ENCODE measurements at regions not wholly inside any gene's neighbourhood (a gene's known extent, or its start where the extent isn't known, plus 50 kb on each side); places are given as distances from the start of the nearest gene placed in this dataset.

DNA sequence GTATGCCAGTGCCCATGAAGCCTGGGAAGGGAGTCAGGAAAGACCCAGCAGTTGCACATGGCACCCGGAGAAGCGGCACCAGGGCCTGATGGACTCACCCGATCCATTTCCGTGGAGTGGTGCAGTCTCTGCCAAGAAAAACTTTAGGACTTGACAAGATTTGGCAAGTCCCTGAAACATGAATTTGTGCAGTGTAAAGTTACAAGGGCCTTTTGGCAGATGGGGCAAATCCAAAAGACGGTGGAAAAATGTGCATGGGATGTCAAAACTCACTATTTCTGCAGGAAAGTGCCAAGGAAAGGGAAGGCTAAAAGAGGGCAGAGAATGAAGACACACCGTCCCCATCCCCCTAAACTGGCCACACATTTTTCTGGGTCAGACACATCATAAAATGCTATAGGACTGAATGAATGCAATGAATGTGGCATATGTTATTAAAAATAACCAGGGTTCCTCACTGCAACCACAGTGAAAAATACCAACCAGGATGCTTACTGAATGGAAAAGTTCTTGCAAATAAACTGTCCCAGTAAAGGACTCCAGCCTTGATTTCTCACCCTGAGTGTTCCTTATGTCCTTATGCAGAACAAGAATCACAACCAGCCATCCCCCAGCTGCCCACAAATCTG lies 173.5 kb upstream of the SIX2 start:
- no peaks in the 10 kb centered on the region for H3K36me3 ChIP-seq (replicated peaks; ENCODE audit: insufficient read depth, low read depth)
- no peaks in the 10 kb centered on the region for H3K79me2 ChIP-seq
- no peak for TF ChIP-seq CTCF (IDR thresholded peaks at IDR 0.05; ENCODE audit: poor library complexity)
- TF ChIP-seq EZH2 (IDR thresholded peaks at IDR 0.05; ENCODE audit: borderline replicate concordance) = no peak
- TF ChIP-seq EZH2phosphoT487 (IDR thresholded peaks at IDR 0.05; ENCODE audit: low read depth, severe bottlenecking, unreplicated experiment) = no peak
- H2AFZ ChIP-seq = no peak overlapping the region
- peaks cover 10% of the 10 kb centered on the region for H3K27me3 ChIP-seq
- no peaks in the 10 kb centered on the region for H3K9me3 ChIP-seq (ENCODE audit: low read depth)
- no peak overlapping the region for H3K4me3 ChIP-seq
- no peaks in the 10 kb centered on the region for H4K20me1 ChIP-seq (ENCODE audit: insufficient read depth, poor library complexity, severe bottlenecking)
- 89% methylated on average over 6 of the region's 6 CpGs for WGBS (ENCODE audit: low lambda C conversion rate, missing lambda C conversion rate)
- no peak for DNase-seq (ENCODE audit: low spot score)
- H3K4me2 ChIP-seq = no peak overlapping the region
- no peak overlapping the region for H3K27ac ChIP-seq
- no peaks in the 10 kb centered on the region for H3K9me2 ChIP-seq (replicated peaks; ENCODE audit: insufficient read depth)
- no peaks in the 10 kb centered on the region for H3K4me1 ChIP-seq (ENCODE audit: insufficient read depth)

GRCh38 chr2:45180779-45181178 lies 171.5 kb upstream of the SIX2 start:
- no peak overlapping the region for H2AFZ ChIP-seq
- H3K27ac ChIP-seq = no peak overlapping the region
- TF ChIP-seq EZH2phosphoT487 (IDR thresholded peaks at IDR 0.05; ENCODE audit: low read depth, severe bottlenecking, unreplicated experiment) = no peak
- no peak for TF ChIP-seq CTCF (IDR thresholded peaks at IDR 0.05; ENCODE audit: poor library complexity)
- no peak for TF ChIP-seq EZH2 (IDR thresholded peaks at IDR 0.05; ENCODE audit: borderline replicate concordance)
- H3K4me3 ChIP-seq = no peak overlapping the region
- H3K9me2 ChIP-seq (replicated peaks; ENCODE audit: insufficient read depth) = no peaks in the 10 kb centered on the region
- H3K36me3 ChIP-seq (replicated peaks; ENCODE audit: insufficient read depth, low read depth) = no peaks in the 10 kb centered on the region
- no peak overlapping the region for H3K4me2 ChIP-seq
- DNase-seq (ENCODE audit: low spot score) = no peak
- H3K79me2 ChIP-seq = no peaks in the 10 kb centered on the region
- no peaks in the 10 kb centered on the region for H4K20me1 ChIP-seq (ENCODE audit: insufficient read depth, poor library complexity, severe bottlenecking)
- H3K27me3 ChIP-seq = peaks cover 8% of the 10 kb centered on the region
- H3K9me3 ChIP-seq (ENCODE audit: low read depth) = no peaks in the 10 kb centered on the region
- H3K4me1 ChIP-seq (ENCODE audit: insufficient read depth) = no peaks in the 10 kb centered on the region

DNA sequence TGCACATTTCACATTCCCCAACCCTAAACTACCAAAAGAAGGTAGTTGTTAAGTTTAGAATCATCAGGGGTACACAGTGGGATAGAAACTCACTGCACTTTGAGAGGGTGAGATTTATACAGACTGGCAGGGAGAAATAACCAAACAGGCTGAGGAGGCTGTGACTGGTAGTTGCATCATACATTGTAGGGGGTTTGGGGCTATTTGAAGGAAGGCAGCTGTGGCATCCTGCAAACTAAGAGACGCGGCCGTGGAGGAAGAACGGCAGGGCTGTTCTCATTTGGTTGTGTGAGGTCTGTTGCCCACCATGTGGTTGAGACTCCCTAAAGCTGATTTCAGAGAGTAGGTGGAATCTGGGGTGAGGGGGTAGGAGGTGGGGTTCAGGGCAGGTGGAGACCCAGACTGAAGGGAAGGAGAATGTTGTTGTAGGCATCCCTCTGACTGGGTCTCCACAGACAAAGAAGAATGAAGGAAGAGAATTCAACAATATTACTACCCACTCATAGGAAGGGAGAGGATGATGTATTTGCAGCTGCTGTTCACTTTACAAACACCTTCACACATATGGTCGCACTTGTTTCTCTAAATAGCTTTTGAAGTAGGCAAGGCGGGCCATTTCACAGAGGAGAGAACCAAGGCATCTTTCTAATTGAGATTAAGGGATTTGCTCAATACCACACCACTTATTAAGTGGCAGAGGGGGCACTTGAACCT lies 170.9 kb upstream of the SIX2 start:
- Histone ChIP-seq H4K20me1 (ENCODE audit: insufficient read depth, poor library complexity, severe bottlenecking) (no peaks in the 10 kb centered on the region), H3K4me3 (no peak overlapping the region), H3K4me2 (no peak overlapping the region), H3K9me3 (ENCODE audit: low read depth) (no peaks in the 10 kb centered on the region), H3K27me3 (peaks cover 3% of the 10 kb centered on the region), H3K79me2 (no peaks in the 10 kb centered on the region), H2AFZ (no peak overlapping the region), H3K4me1 (ENCODE audit: insufficient read depth) (no peaks in the 10 kb centered on the region), H3K9me2 (replicated peaks; ENCODE audit: insufficient read depth) (no peaks in the 10 kb centered on the region), H3K27ac (no peak overlapping the region), H3K36me3 (replicated peaks; ENCODE audit: insufficient read depth, low read depth) (no peaks in the 10 kb centered on the region)
- no peak for DNase-seq (ENCODE audit: low spot score)
- WGBS (ENCODE audit: low lambda C conversion rate, missing lambda C conversion rate) = 90% methylated on average over 6 of the region's 6 CpGs
- TF ChIP-seq CTCF (IDR thresholded peaks at IDR 0.05; ENCODE audit: poor library complexity) (no peak), EZH2 (IDR thresholded peaks at IDR 0.05; ENCODE audit: borderline replicate concordance) (no peak), EZH2phosphoT487 (IDR thresholded peaks at IDR 0.05; ENCODE audit: low read depth, severe bottlenecking, unreplicated experiment) (no peak)
